Putamen (tissue), 1 donor: ENCODE measurements at regions not wholly inside any gene's neighbourhood (a gene's known extent, or its start where the extent isn't known, plus 50 kb on each side); places are given as distances from the start of the nearest gene placed in this dataset.
A peak's percentile ranks its signal among the peaks of the same experiment; 100 is the strongest.

Experiments
- DNase-seq: peaks from one replicate; pipeline ENCODE4 v3.0.0-alpha.2; 2016; ENCODE audit warnings: low spot score

GRCh38 chr20:50242548-50242862 lies 51.9 kb downstream of the CEBPB start:
- no peak for DNase-seq

- peak; percentile 56 for DNase-seq
Observed at GRCh38 chr20:50242863-50243609, 52.4 kb downstream of the CEBPB start.

GRCh38 chr20:50243610-50244351 lies 53.2 kb downstream of the CEBPB start:
- DNase-seq, result no peak

- no peak for DNase-seq
Observed at GRCh38 chr20:50244352-50245149, 53.9 kb downstream of the CEBPB start.

- no peak for DNase-seq
Observed at GRCh38 chr20:50245498-50246366, 55.1 kb downstream of the CEBPB start.

- DNase-seq, result no peak
Observed at GRCh38 chr20:50246367-50247195, 56.0 kb downstream of the CEBPB start.

- no peak for DNase-seq
Observed at GRCh38 chr20:50247196-50248094, 56.8 kb downstream of the CEBPB start.

GRCh38 chr20:50248104-50248641 lies 57.5 kb downstream of the CEBPB start:
- DNase-seq, result no peak

- DNase-seq, result no peak
Observed at GRCh38 chr20:50249447-50250388, 59.1 kb downstream of the CEBPB start.

GRCh38 chr20:50250679-50251382 lies 60.2 kb downstream of the CEBPB start:
- DNase-seq, result no peak

GRCh38 chr20:50251383-50251748 lies 60.7 kb downstream of the CEBPB start:
- DNase-seq, result no peak

- no peak for DNase-seq
Observed at GRCh38 chr20:50251992-50252511, 61.4 kb downstream of the CEBPB start.

- no peak for DNase-seq
Observed at GRCh38 chr20:50252701-50253100, 62.1 kb downstream of the CEBPB start.

- no peak for DNase-seq
Observed at GRCh38 chr20:50253101-50253500, 62.5 kb downstream of the CEBPB start.

GRCh38 chr20:50254466-50255079 lies 63.9 kb downstream of the CEBPB start:
- no peak for DNase-seq

- no peak for DNase-seq
Observed at GRCh38 chr20:50256577-50256976, 65.9 kb downstream of the CEBPB start.

GRCh38 chr20:50257860-50258259 lies 67.2 kb downstream of the CEBPB start:
- DNase-seq, result no peak
